H1 (cell line): ENCODE measurements at regions not wholly inside any gene's neighbourhood (a gene's known extent, or its start where the extent isn't known, plus 50 kb on each side); places are given as distances from the start of the nearest gene placed in this dataset.

Source experiments
- CTCF ChIA-PET: fragments of 300-600 bp; sonication (Branson Sonifier 250); formaldehyde crosslinking; loops from one replicate; lab custom pipeline; 2021; ENCODE audit not compliant: partially characterized antibody; lab: Charles Lee
- POLR2A ChIA-PET: fragments of 300-600 bp; sonication (Branson Sonifier 250); formaldehyde crosslinking; loops from one replicate; lab custom pipeline; 2021; ENCODE audit warnings: inconsistent platforms; ENCODE audit not compliant: partially characterized antibody; lab: Charles Lee
- DNase-seq, 2 experiments: peaks; one replicate each; pipeline versions ENCODE4 v3.0.0 to v3.0.0-alpha.2; 2010 to 2022; ENCODE audit warnings: low spot score in 2 of 2, low read depth in 1 of 2, mixed read lengths in 1 of 2
- FAIRE-seq: peaks from 2 replicates; lab custom pipeline; 2011; peaks lifted over from hg19 to GRCh38; lab: Jason Lieb, UNC
- H2AFZ ChIP-seq: 2 replicates; pipeline ENCODE4 v1.8.1; 2012; ENCODE audit warnings: low read length, inconsistent platforms
- H2AK5ac ChIP-seq: 2 replicates; pipeline ENCODE4 v1.6.1; 2013; ENCODE audit warnings: low read depth, low read length
- H2BK120ac ChIP-seq: replicated peaks from 2 replicates; pipeline ENCODE3; 2013; ENCODE audit warnings: low read depth, low read length, inconsistent platforms
- H2BK12ac ChIP-seq: 2 replicates; pipeline ENCODE4 v1.6.1; 2013; ENCODE audit warnings: low read depth, low read length
- H2BK15ac ChIP-seq: 2 replicates; pipeline ENCODE4 v1.6.1; 2013; ENCODE audit warnings: low read length
- H2BK20ac ChIP-seq: 2 replicates; pipeline ENCODE4 v1.6.1; 2013; ENCODE audit warnings: low read length
- H2BK5ac ChIP-seq: 2 replicates; pipeline ENCODE4 v1.6.1; 2013; ENCODE audit warnings: low read depth, low read length
- H3K14ac ChIP-seq: 2 replicates; pipeline ENCODE4 v1.6.1; 2013; ENCODE audit warnings: inconsistent platforms; ENCODE audit not compliant: insufficient read length
- H3K18ac ChIP-seq: 2 replicates; pipeline ENCODE4 v1.6.1; 2013; ENCODE audit warnings: low read length; ENCODE audit errors: extremely low read depth
- H3K23ac ChIP-seq: 2 replicates; pipeline ENCODE4 v1.6.1; 2013; ENCODE audit warnings: inconsistent platforms; ENCODE audit not compliant: insufficient read length
- H3K23me2 ChIP-seq: 2 replicates; pipeline ENCODE4 v1.6.1; 2013; ENCODE audit warnings: low read depth, low read length
- H3K27ac ChIP-seq: 2 replicates; pipeline ENCODE4 v1.6.1; 2011; ENCODE audit warnings: low read depth, low read length, inconsistent platforms
- H3K27me3 ChIP-seq, 4 experiments: replicated peaks in 1 of 4; 1 replicate in 1 of 4; 2 replicates in 3 of 4; pipeline versions ENCODE4 v1.6.1 to v1.8.1; 2011 to 2013; ENCODE audit warnings: low read length in 3 of 4, mild to moderate bottlenecking in 3 of 4, inconsistent platforms in 2 of 4, mixed read lengths in 2 of 4, moderate library complexity in 1 of 4; ENCODE audit not compliant: control insufficient read depth in 3 of 4, insufficient read depth in 3 of 4; ENCODE audit errors: extremely low read depth in 1 of 4
- H3K36me3 ChIP-seq, 4 experiments: 2 replicates each; pipeline versions ENCODE4 v1.6.1 to v1.8.1; 2011 to 2013; ENCODE audit warnings: mild to moderate bottlenecking in 4 of 4, low read length in 3 of 4, moderate library complexity in 2 of 4, control low read depth in 1 of 4, inconsistent platforms in 1 of 4; ENCODE audit not compliant: insufficient read depth in 4 of 4, control insufficient read depth in 2 of 4
- H3K4ac ChIP-seq: replicated peaks from 2 replicates; pipeline ENCODE3; 2013; ENCODE audit warnings: low read length, low read depth, mixed read lengths, inconsistent platforms; ENCODE audit not compliant: insufficient read length
- H3K4me1 ChIP-seq, 4 experiments: replicated peaks in 1 of 4; 1 replicate in 1 of 4; 2 replicates in 3 of 4; pipeline versions ENCODE4 v1.6.1 to v1.8.1; 2011 to 2013; ENCODE audit warnings: low read length in 3 of 4, inconsistent platforms in 2 of 4, mixed read lengths in 1 of 4; ENCODE audit not compliant: insufficient read depth in 4 of 4, control insufficient read depth in 3 of 4
- H3K4me2 ChIP-seq, 2 experiments: 2 replicates each; pipeline versions ENCODE4 v1.6.1 to v1.8.1; 2011 to 2013; ENCODE audit warnings: low read depth in 2 of 2, low read length in 2 of 2, control low read depth in 1 of 2, inconsistent platforms in 1 of 2, mild to moderate bottlenecking in 1 of 2; ENCODE audit not compliant: insufficient read depth in 1 of 2
- H3K4me3 ChIP-seq, 4 experiments: fragments of 200-600, 300-600 bp in 1 of 4; sonication (generic), shearing (Covaris generic), sonication (Bioruptor Twin) in 1 of 4; 2 replicates each; pipeline versions ENCODE4 v1.5.1 to v1.8.1; 2011 to 2016; ENCODE audit warnings: low read length in 4 of 4, low read depth in 3 of 4, control low read depth in 2 of 4, inconsistent platforms in 2 of 4, mild to moderate bottlenecking in 2 of 4, mixed read lengths in 1 of 4, moderate library complexity in 1 of 4; ENCODE audit not compliant: insufficient read depth in 2 of 4; ENCODE audit errors: extremely low read depth in 1 of 4
- H3K56ac ChIP-seq: replicated peaks from 2 replicates; pipeline ENCODE3; 2013; ENCODE audit warnings: low read depth, mild to moderate bottlenecking, mixed read lengths, low read length, inconsistent platforms; ENCODE audit not compliant: insufficient read length
- H3K79me1 ChIP-seq: 2 replicates; pipeline ENCODE4 v1.6.1; 2013; ENCODE audit warnings: low read depth, low read length, control low read depth
- H3K79me2 ChIP-seq, 2 experiments: 2 replicates each; pipeline versions ENCODE4 v1.6.1 to v1.8.1; 2012 to 2013; ENCODE audit warnings: low read length in 2 of 2, mild to moderate bottlenecking in 2 of 2, inconsistent platforms in 1 of 2; ENCODE audit not compliant: insufficient read depth in 2 of 2, control insufficient read depth in 1 of 2
- H3K9ac ChIP-seq, 4 experiments: replicated peaks in 1 of 4; 1 replicate in 1 of 4; 2 replicates in 3 of 4; pipeline versions ENCODE4 v1.6.1 to v1.8.1; 2011 to 2013; ENCODE audit warnings: low read depth in 3 of 4, low read length in 3 of 4, control low read depth in 2 of 4, mild to moderate bottlenecking in 2 of 4, moderate library complexity in 2 of 4, inconsistent platforms in 1 of 4; ENCODE audit errors: extremely low read depth in 1 of 4
- H3K9me3 ChIP-seq, 2 experiments: 2 replicates each; pipeline versions ENCODE4 v1.6.1 to v1.8.1; 2012 to 2013; ENCODE audit warnings: mild to moderate bottlenecking in 2 of 2, moderate library complexity in 2 of 2, control low read depth in 1 of 2, inconsistent platforms in 1 of 2, low read depth in 1 of 2, low read length in 1 of 2, mixed read lengths in 1 of 2; ENCODE audit not compliant: insufficient read depth in 2 of 2
- H4K20me1 ChIP-seq, 2 experiments: replicated peaks in 1 of 2; 2 replicates each; pipeline versions ENCODE3 to v1.8.1; 2011 to 2013; ENCODE audit warnings: inconsistent platforms in 2 of 2, low read length in 2 of 2, mild to moderate bottlenecking in 1 of 2; ENCODE audit not compliant: insufficient read depth in 2 of 2, control insufficient read depth in 1 of 2
- H4K5ac ChIP-seq: 2 replicates; pipeline ENCODE4 v1.6.1; 2013; ENCODE audit warnings: low read length, low read depth, mixed read lengths, inconsistent platforms; ENCODE audit not compliant: insufficient read length
- H4K8ac ChIP-seq: 2 replicates; pipeline ENCODE4 v1.8.0; 2013; ENCODE audit warnings: mild to moderate bottlenecking, moderate library complexity, low read length, inconsistent platforms; ENCODE audit not compliant: insufficient read depth; ENCODE audit errors: extremely low read depth
- H4K91ac ChIP-seq: replicated peaks from 2 replicates; pipeline ENCODE3; 2013; ENCODE audit warnings: low read length, mixed read lengths, inconsistent platforms; ENCODE audit not compliant: insufficient read length
- ASH2L ChIP-seq: fragments of 200-600, 300-600 bp; sonication (generic); IDR thresholded peaks from one replicate; pipeline ENCODE4 v1.7.1; 2017; ENCODE audit warnings: low read length
- HDAC6 ChIP-seq: IDR thresholded peaks from one replicate; pipeline ENCODE4 v1.7.1; 2012; ENCODE audit warnings: low read depth, mild to moderate bottlenecking, inconsistent platforms, low read length, moderate library complexity
- RAD21 ChIP-seq, 2 experiments: IDR thresholded peaks in 1 of 2; conservative IDR thresholded peaks in 1 of 2; 2 replicates each; pipeline ENCODE4 v1.6.1; 2011; ENCODE audit warnings: low read depth in 2 of 2, low read length in 2 of 2, improper control_type of control experiment in 1 of 2, inconsistent platforms in 1 of 2, mild to moderate bottlenecking in 1 of 2, moderate library complexity in 1 of 2
- RNF2 ChIP-seq: fragments of 200-900, 300-1000 bp; sonication (generic); IDR thresholded peaks from 2 replicates; pipeline ENCODE4 v1.7.1; 2016; ENCODE audit warnings: borderline replicate concordance, low read depth, mild to moderate bottlenecking, antibody characterized with exemption, low read length; ENCODE audit not compliant: poor library complexity, severe bottlenecking; ENCODE audit errors: missing control alignments
- WGBS, 2 experiments: shearing (Covaris generic) in 1 of 2; methylation state at CpG; one replicate each; pipeline versions ENCODE4 v1.1.6 to v1.1.7; 2013 to 2015; ENCODE audit warnings: low lambda C conversion rate in 2 of 2, mixed read lengths in 2 of 2, inconsistent platforms in 1 of 2, low coverage in 1 of 2, missing lambda C conversion rate in 1 of 2; ENCODE audit not compliant: insufficient replicate concordance in 2 of 2, insufficient coverage in 1 of 2, insufficient read length in 1 of 2; ENCODE audit errors: extremely low coverage in 1 of 2, missing lambda C conversion rate in 1 of 2; 5-methylcytosine and 5-hydroxymethylcytosine counted together

- no peak overlapping the region for H4K8ac ChIP-seq
- H3K9me3 ChIP-seq, result peaks cover 0 to under 1% of the 10 kb centered on the region in 2 experiments; a peak in 1 of 4 replicates
- H3K4me2 ChIP-seq, result no peak overlapping the region
- H3K27ac ChIP-seq, result no peak overlapping the region
- no peak for DNase-seq
- no peak overlapping the region for H3K4ac ChIP-seq
- H3K79me1 ChIP-seq, result no peaks in the 10 kb centered on the region
- no peaks in the 10 kb centered on the region; a peak in 1 of 7 replicates for H3K27me3 ChIP-seq
- no peak overlapping the region for H2BK12ac ChIP-seq
- H2BK120ac ChIP-seq, result no peak overlapping the region
- no peak overlapping the region for H3K18ac ChIP-seq
- H3K14ac ChIP-seq, result no peak overlapping the region
- no peak for FAIRE-seq
- H3K23me2 ChIP-seq, result no peaks in the 10 kb centered on the region
- TF ChIP-seq HDAC6 (no peak), ASH2L (no peak), RNF2 (no peak), RAD21 (IDR thresholded peaks at IDR 0.05 in 1 of 2, conservative IDR thresholded peaks at IDR 0.05 in 1 of 2; ENCODE audit: low read depth in 2 of 2, low read length in 2 of 2) (no peak)
- no peak overlapping the region for H4K5ac ChIP-seq
- H2BK15ac ChIP-seq, result peak overlapping the region; percentile 40; the same call in 1 of the 2 replicates
- POLR2A ChIA-PET, result interaction anchor here (1.1 kb wide), 1 partner anchor 9 kb away, joined by 3 read pairs; no protein-coding TSS in a partner anchor
- WGBS, 2 experiments, result 86% methylated on average over 4 of the region's 4 CpGs; no CpG with 5 or more reads in 1 of the 2 experiments
- H3K56ac ChIP-seq, result no peak overlapping the region
- no peak overlapping the region for H3K23ac ChIP-seq
- no peak overlapping the region for H2BK5ac ChIP-seq
- H2AFZ ChIP-seq, result peak overlapping the region; percentile 69
- H3K4me3 ChIP-seq, result no peak overlapping the region
- no peaks in the 10 kb centered on the region for H3K4me1 ChIP-seq
- no peak overlapping the region for H2AK5ac ChIP-seq
- H3K79me2 ChIP-seq, result no peaks in the 10 kb centered on the region
- no peak overlapping the region for H2BK20ac ChIP-seq
- CTCF ChIA-PET, result interaction anchor here (1.5 to 1.6 kb wide), 2 partner anchors 21 to 157 kb away, joined by 3 to 4 read pairs; no protein-coding TSS in a partner anchor
- H4K20me1 ChIP-seq, result no peaks in the 10 kb centered on the region
- no peak overlapping the region for H4K91ac ChIP-seq
- no peaks in the 10 kb centered on the region for H3K36me3 ChIP-seq
- H3K9ac ChIP-seq, result no peak overlapping the region
Observed at GRCh38 chr5:108678091-108678490, 69.6 kb upstream of the FER start.
